Left ventricle myocardium inferior (tissue), 1 donor: ENCODE measurements at regions not wholly inside any gene's neighbourhood (a gene's known extent, or its start where the extent isn't known, plus 50 kb on each side); places are given as distances from the start of the nearest gene placed in this dataset.

ENCODE experiments used
- DNase-seq: peaks from one replicate; pipeline ENCODE4 v3.0.0-alpha.2; 2020
- H3K27ac ChIP-seq: fragments of 200-600 bp; replicated peaks from 2 replicates; pipeline ENCODE4 v1.8.0; 2021
- H3K27me3 ChIP-seq: fragments of 200-600 bp; 2 replicates; pipeline ENCODE4 v1.8.0; 2021; ENCODE audit warnings: low read depth
- H3K36me3 ChIP-seq: fragments of 200-600 bp; 2 replicates; pipeline ENCODE4 v1.8.0; 2021
- H3K4me1 ChIP-seq: fragments of 200-600 bp; 2 replicates; pipeline ENCODE4 v1.8.0; 2021
- H3K4me3 ChIP-seq: fragments of 200-600 bp; 2 replicates; pipeline ENCODE4 v1.8.0; 2021; ENCODE audit warnings: mild to moderate bottlenecking, moderate library complexity
- H3K9me3 ChIP-seq: fragments of 200-600 bp; replicated peaks from 2 replicates; pipeline ENCODE4 v1.8.0; 2021
- CTCF ChIP-seq: fragments of 200-600 bp; IDR thresholded peaks from 2 replicates; pipeline ENCODE4 v1.8.0; 2021; ENCODE audit warnings: antibody characterized with exemption, mild to moderate bottlenecking, borderline replicate concordance
- intact Hi-C: fragments of 100-400 bp; cut with micrococcal nuclease; formaldehyde crosslinking; loops from one replicate; pipeline ENCODE4 v1.11.0; 2022
- donor health status: DM: no; HTN: yes; CAD: no; lungs with severe emphysema.

- no peak for DNase-seq
- Histone ChIP-seq H3K9me3 (peaks cover 2% of the 10 kb centered on the region), H3K4me1 (peaks cover 17% of the 10 kb centered on the region), H3K27me3 (no peaks in the 10 kb centered on the region), H3K36me3 (no peaks in the 10 kb centered on the region), H3K27ac (no peak overlapping the region), H3K4me3 (no peak overlapping the region)
- intact Hi-C loops = no loop called here
- no peak for TF ChIP-seq CTCF
Measured at GRCh38 chr1:212205843-212206242, 79.4 kb upstream of the PPP2R5A start.

GRCh38 chr1:212207118-212207517, 78.1 kb upstream of the PPP2R5A start:
- TF ChIP-seq CTCF = no peak
- H3K36me3 ChIP-seq = no peaks in the 10 kb centered on the region
- intact Hi-C loops = no loop called here

GRCh38 chr1:212207822-212208520, 77.2 kb upstream of the PPP2R5A start:
- no peaks in the 10 kb centered on the region for H3K27me3 ChIP-seq
- intact Hi-C loops = no loop called here
- H3K4me1 ChIP-seq = peaks cover 12% of the 10 kb centered on the region
- H3K4me3 ChIP-seq = no peak overlapping the region
- H3K27ac ChIP-seq = no peak overlapping the region
- no peaks in the 10 kb centered on the region for H3K9me3 ChIP-seq
- H3K36me3 ChIP-seq = no peaks in the 10 kb centered on the region
- no peak for TF ChIP-seq CTCF
- no peak for DNase-seq

More at GRCh38 chr1:212207118-212207517, 78.1 kb upstream of the PPP2R5A start:
- no peak overlapping the region for H3K4me3 ChIP-seq
- peaks cover 17% of the 10 kb centered on the region for H3K4me1 ChIP-seq
- no peaks in the 10 kb centered on the region for H3K9me3 ChIP-seq
- H3K27me3 ChIP-seq = no peaks in the 10 kb centered on the region
- no peak overlapping the region for H3K27ac ChIP-seq
- no peak for DNase-seq

- H3K27ac ChIP-seq = no peak overlapping the region
- no peak overlapping the region for H3K4me3 ChIP-seq
- no peaks in the 10 kb centered on the region for H3K36me3 ChIP-seq
- DNase-seq = no peak
- intact Hi-C loops = no loop called here
- H3K4me1 ChIP-seq = peaks cover 12% of the 10 kb centered on the region
- no peak for TF ChIP-seq CTCF
- no peaks in the 10 kb centered on the region for H3K9me3 ChIP-seq
- H3K27me3 ChIP-seq = no peaks in the 10 kb centered on the region
Measured at GRCh38 chr1:212208978-212209644, 76.1 kb upstream of the PPP2R5A start.

GRCh38 chr1:212211371-212211770, 73.8 kb upstream of the PPP2R5A start:
- intact Hi-C loops = no loop called here
- TF ChIP-seq CTCF = no peak
- no peaks in the 10 kb centered on the region for H3K36me3 ChIP-seq
- no peak overlapping the region for H3K27ac ChIP-seq
- no peaks in the 10 kb centered on the region for H3K27me3 ChIP-seq
- no peak for DNase-seq
- no peaks in the 10 kb centered on the region for H3K9me3 ChIP-seq
- no peak overlapping the region for H3K4me3 ChIP-seq
- peaks cover 12% of the 10 kb centered on the region for H3K4me1 ChIP-seq
